ENCODE measurements at regions not wholly inside any gene's neighbourhood (a gene's known extent, or its start where the extent isn't known, plus 50 kb on each side); places are given as distances from the start of the nearest gene placed in this dataset.

- H3K9me3 ChIP-seq (ENCODE audit: control insufficient read depth, insufficient read depth, low read depth, low read length) = peaks cover 14% of the 10 kb centered on the region
- H3K4me1 ChIP-seq (ENCODE audit: control insufficient read depth, insufficient read depth, low read length) = no peaks in the 10 kb centered on the region
- H3K27ac ChIP-seq (ENCODE audit: low read depth, low read length) = no peak overlapping the region
- no peaks in the 10 kb centered on the region for H3K36me3 ChIP-seq (ENCODE audit: control insufficient read depth, insufficient read depth, low read length)
- H3K9ac ChIP-seq (ENCODE audit: low read length) = no peak overlapping the region
- no peak overlapping the region for H3K4me3 ChIP-seq (ENCODE audit: low read depth, low read length)
- H3K27me3 ChIP-seq (ENCODE audit: control insufficient read depth, insufficient read depth, low read length) = no peaks in the 10 kb centered on the region
These were observed 906.1 kb downstream of the SLC4A3 start for GRCh38 chr2:220533485-220533884.

DNA sequence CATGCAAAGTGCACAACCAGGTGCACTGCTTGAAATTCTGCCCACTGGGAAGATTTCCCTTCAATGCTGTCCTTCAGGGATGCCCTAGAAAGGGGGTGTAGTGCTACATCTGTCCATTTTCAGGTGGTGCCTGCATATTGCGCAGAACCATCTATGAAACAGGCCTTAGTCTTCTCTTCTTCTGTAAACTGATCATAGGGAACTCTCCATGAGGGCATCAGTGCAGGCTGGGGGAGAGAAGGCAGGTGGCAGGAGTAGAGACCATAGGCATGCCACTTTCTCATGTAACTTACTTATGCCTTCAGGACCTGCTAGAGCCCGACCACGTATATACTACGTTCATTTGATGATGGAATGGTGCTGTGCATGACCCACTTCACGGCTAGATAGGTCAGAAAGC lies 912.1 kb downstream of the SLC4A3 start:
- Histone ChIP-seq H3K36me3 (ENCODE audit: control insufficient read depth, insufficient read depth, low read length) (no peaks in the 10 kb centered on the region), H3K4me1 (ENCODE audit: control insufficient read depth, insufficient read depth, low read length) (no peaks in the 10 kb centered on the region), H3K27me3 (ENCODE audit: control insufficient read depth, insufficient read depth, low read length) (no peaks in the 10 kb centered on the region), H3K9me3 (ENCODE audit: control insufficient read depth, insufficient read depth, low read depth, low read length) (peaks cover 11% of the 10 kb centered on the region), H3K4me3 (ENCODE audit: low read depth, low read length) (no peak overlapping the region), H3K27ac (ENCODE audit: low read depth, low read length) (no peak overlapping the region), H3K9ac (ENCODE audit: low read length) (no peak overlapping the region)

DNA sequence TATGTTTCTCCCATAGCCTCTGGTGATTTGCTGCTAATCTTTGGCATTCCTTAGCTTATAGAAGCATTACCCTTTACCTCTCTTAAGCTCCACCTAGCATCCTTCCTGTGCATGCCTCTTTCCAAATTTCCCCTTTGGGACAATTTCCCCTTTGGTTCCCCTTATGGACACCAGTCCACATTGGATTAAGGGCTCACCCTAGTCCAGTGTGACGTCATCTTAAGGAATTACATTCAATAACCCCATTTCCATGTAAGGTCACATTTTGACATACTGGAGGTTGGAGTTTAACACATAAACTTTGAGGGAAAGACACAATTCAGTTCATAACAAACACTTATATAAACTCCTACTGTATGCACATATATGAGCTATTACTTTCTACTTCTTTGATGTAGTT lies 916.6 kb downstream of the SLC4A3 start:
- Histone ChIP-seq H3K9me3 (ENCODE audit: control insufficient read depth, insufficient read depth, low read depth, low read length) (0 out of 2 replicates have a peak, but pooled peaks cover 4% of the 10 kb centered on the region), H3K27me3 (ENCODE audit: control insufficient read depth, insufficient read depth, low read length) (no peaks in the 10 kb centered on the region), H3K4me3 (ENCODE audit: low read depth, low read length) (no peak overlapping the region), H3K27ac (ENCODE audit: low read depth, low read length) (no peak overlapping the region), H3K4me1 (ENCODE audit: control insufficient read depth, insufficient read depth, low read length) (no peaks in the 10 kb centered on the region), H3K36me3 (ENCODE audit: control insufficient read depth, insufficient read depth, low read length) (no peaks in the 10 kb centered on the region), H3K9ac (ENCODE audit: low read length) (no peak overlapping the region)

- H3K4me3 ChIP-seq (ENCODE audit: low read depth, low read length) = no peak overlapping the region
- H3K36me3 ChIP-seq (ENCODE audit: control insufficient read depth, insufficient read depth, low read length) = no peaks in the 10 kb centered on the region
- H3K27ac ChIP-seq (ENCODE audit: low read depth, low read length) = no peak overlapping the region
- no peaks in the 10 kb centered on the region for H3K9me3 ChIP-seq (ENCODE audit: control insufficient read depth, insufficient read depth, low read depth, low read length)
- H3K27me3 ChIP-seq (ENCODE audit: control insufficient read depth, insufficient read depth, low read length) = no peaks in the 10 kb centered on the region
- H3K9ac ChIP-seq (ENCODE audit: low read length) = no peak overlapping the region
- H3K4me1 ChIP-seq (ENCODE audit: control insufficient read depth, insufficient read depth, low read length) = no peaks in the 10 kb centered on the region
These were observed 923.7 kb downstream of the SLC4A3 start for GRCh38 chr2:220550995-220551700.

- Histone ChIP-seq H3K9me3 (ENCODE audit: control insufficient read depth, insufficient read depth, low read depth, low read length) (no peaks in the 10 kb centered on the region), H3K36me3 (ENCODE audit: control insufficient read depth, insufficient read depth, low read length) (no peaks in the 10 kb centered on the region), H3K4me1 (ENCODE audit: control insufficient read depth, insufficient read depth, low read length) (no peaks in the 10 kb centered on the region), H3K4me3 (ENCODE audit: low read depth, low read length) (no peak overlapping the region), H3K9ac (ENCODE audit: low read length) (no peak overlapping the region), H3K27me3 (ENCODE audit: control insufficient read depth, insufficient read depth, low read length) (no peaks in the 10 kb centered on the region), H3K27ac (ENCODE audit: low read depth, low read length) (no peak overlapping the region)
These were observed 925.5 kb downstream of the SLC4A3 start for GRCh38 chr2:220552790-220553535.

- Histone ChIP-seq H3K36me3 (ENCODE audit: control insufficient read depth, insufficient read depth, low read length) (no peaks in the 10 kb centered on the region), H3K27ac (ENCODE audit: low read depth, low read length) (no peak overlapping the region)
These were observed 928.7 kb downstream of the SLC4A3 start for GRCh38 chr2:220555961-220556630.

DNA sequence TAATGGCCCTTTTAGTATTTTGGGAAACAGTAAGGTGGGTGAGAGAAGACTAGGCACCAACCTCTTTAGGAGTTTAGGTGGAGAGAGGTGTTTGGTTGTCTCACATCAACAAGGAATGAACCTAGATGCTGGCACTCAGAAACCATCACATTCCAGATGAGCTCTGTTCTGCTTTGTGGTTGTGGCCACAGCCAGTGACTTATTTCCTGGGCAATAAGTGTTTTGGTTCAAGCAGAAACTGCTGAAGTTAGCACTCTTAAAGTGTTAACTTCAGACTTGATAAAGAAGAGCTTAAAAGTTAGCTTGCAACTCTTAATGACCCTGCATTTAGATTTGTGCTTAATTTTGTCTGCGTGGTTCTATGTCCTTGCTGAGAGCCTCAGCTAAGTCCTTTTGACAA lies 929.2 kb downstream of the SLC4A3 start:
- no peak overlapping the region for H3K4me3 ChIP-seq (ENCODE audit: low read depth, low read length)
- no peaks in the 10 kb centered on the region for H3K4me1 ChIP-seq (ENCODE audit: control insufficient read depth, insufficient read depth, low read length)
- H3K27ac ChIP-seq (ENCODE audit: low read depth, low read length) = no peak overlapping the region
- H3K9me3 ChIP-seq (ENCODE audit: control insufficient read depth, insufficient read depth, low read depth, low read length) = no peaks in the 10 kb centered on the region
- no peaks in the 10 kb centered on the region for H3K36me3 ChIP-seq (ENCODE audit: control insufficient read depth, insufficient read depth, low read length)
- no peak overlapping the region for H3K9ac ChIP-seq (ENCODE audit: low read length)
- no peaks in the 10 kb centered on the region for H3K27me3 ChIP-seq (ENCODE audit: control insufficient read depth, insufficient read depth, low read length)

More at GRCh38 chr2:220555961-220556630, 928.7 kb downstream of the SLC4A3 start:
- H3K9ac ChIP-seq (ENCODE audit: low read length) = no peak overlapping the region
- H3K27me3 ChIP-seq (ENCODE audit: control insufficient read depth, insufficient read depth, low read length) = no peaks in the 10 kb centered on the region
- H3K4me1 ChIP-seq (ENCODE audit: control insufficient read depth, insufficient read depth, low read length) = no peaks in the 10 kb centered on the region
- no peaks in the 10 kb centered on the region for H3K9me3 ChIP-seq (ENCODE audit: control insufficient read depth, insufficient read depth, low read depth, low read length)
- H3K4me3 ChIP-seq (ENCODE audit: low read depth, low read length) = no peak overlapping the region

DNA sequence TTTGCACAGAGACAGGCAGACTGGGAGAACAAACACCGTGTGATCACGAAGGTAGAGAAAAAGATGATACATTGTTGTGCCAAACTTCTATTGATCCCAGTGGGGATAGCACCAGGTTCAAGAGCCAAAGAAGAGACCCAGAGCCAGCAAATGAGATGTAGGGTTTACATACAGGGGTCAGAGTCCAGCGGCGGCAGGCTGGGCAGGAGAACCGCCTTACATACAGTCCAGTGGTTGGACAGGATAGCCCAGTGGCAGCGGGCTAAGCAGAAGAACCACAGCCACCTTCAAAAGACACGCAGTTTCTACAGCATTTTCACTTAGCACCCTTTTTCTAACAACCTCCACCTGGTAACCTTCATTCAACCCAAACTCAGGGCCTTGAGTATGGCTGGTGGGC lies 932.8 kb downstream of the SLC4A3 start:
- Histone ChIP-seq H3K27me3 (ENCODE audit: control insufficient read depth, insufficient read depth, low read length) (no peaks in the 10 kb centered on the region), H3K9me3 (ENCODE audit: control insufficient read depth, insufficient read depth, low read depth, low read length) (no peaks in the 10 kb centered on the region), H3K4me1 (ENCODE audit: control insufficient read depth, insufficient read depth, low read length) (no peaks in the 10 kb centered on the region), H3K4me3 (ENCODE audit: low read depth, low read length) (no peak overlapping the region), H3K27ac (ENCODE audit: low read depth, low read length) (no peak overlapping the region), H3K9ac (ENCODE audit: low read length) (no peak overlapping the region), H3K36me3 (ENCODE audit: control insufficient read depth, insufficient read depth, low read length) (no peaks in the 10 kb centered on the region)

DNA sequence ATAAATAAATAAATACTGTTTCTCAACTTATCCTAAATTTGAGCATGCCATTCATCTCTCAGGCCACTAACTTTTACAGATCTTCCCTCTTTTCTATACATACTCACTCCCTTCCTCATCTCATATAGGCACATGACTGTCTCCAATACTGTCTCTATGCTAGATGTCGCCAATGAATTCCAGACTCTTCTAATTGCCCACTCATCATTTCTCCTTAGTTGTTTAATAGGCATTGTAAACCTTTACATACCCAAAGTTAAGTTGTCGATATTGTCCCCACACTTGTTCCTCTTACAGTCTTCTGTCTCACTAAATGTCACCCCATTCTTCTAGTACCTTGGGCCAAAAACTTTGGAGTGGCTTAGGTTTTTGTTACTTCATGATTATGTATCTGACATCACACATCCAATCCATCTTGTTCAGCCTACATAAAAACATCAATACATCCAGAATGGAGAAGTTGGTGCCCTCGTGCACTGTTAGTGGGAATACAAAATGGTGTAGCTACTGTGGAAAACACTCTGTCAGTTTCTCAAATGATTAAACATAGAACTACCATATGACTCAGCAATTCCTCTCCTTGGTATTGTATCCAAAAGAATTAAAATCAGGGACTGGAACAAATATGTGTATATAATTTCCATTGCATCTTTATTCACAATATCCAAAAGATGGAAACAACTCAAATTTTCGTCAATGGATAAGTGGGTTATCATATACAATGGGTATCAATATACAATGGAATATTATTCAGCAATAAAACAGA lies 935.1 kb downstream of the SLC4A3 start:
- H3K9me3 ChIP-seq (ENCODE audit: control insufficient read depth, insufficient read depth, low read depth, low read length) = no peaks in the 10 kb centered on the region
- no peaks in the 10 kb centered on the region for H3K4me1 ChIP-seq (ENCODE audit: control insufficient read depth, insufficient read depth, low read length)
- no peak overlapping the region for H3K9ac ChIP-seq (ENCODE audit: low read length)
- H3K27me3 ChIP-seq (ENCODE audit: control insufficient read depth, insufficient read depth, low read length) = no peaks in the 10 kb centered on the region
- no peak overlapping the region for H3K27ac ChIP-seq (ENCODE audit: low read depth, low read length)
- no peak overlapping the region for H3K4me3 ChIP-seq (ENCODE audit: low read depth, low read length)
- H3K36me3 ChIP-seq (ENCODE audit: control insufficient read depth, insufficient read depth, low read length) = no peaks in the 10 kb centered on the region

GRCh38 chr2:220568296-220568695 lies 940.9 kb downstream of the SLC4A3 start:
- no peaks in the 10 kb centered on the region for H3K9me3 ChIP-seq (ENCODE audit: control insufficient read depth, insufficient read depth, low read depth, low read length)
- H3K27me3 ChIP-seq (ENCODE audit: control insufficient read depth, insufficient read depth, low read length) = no peaks in the 10 kb centered on the region
- H3K27ac ChIP-seq (ENCODE audit: low read depth, low read length) = no peak overlapping the region
- H3K36me3 ChIP-seq (ENCODE audit: control insufficient read depth, insufficient read depth, low read length) = no peaks in the 10 kb centered on the region
- H3K9ac ChIP-seq (ENCODE audit: low read length) = no peak overlapping the region
- no peak overlapping the region for H3K4me3 ChIP-seq (ENCODE audit: low read depth, low read length)
- no peaks in the 10 kb centered on the region for H3K4me1 ChIP-seq (ENCODE audit: control insufficient read depth, insufficient read depth, low read length)

Measured in HUES6 (cell line).